GM23338 (cell line): ENCODE measurements at regions not wholly inside any gene's neighbourhood (a gene's known extent, or its start where the extent isn't known, plus 50 kb on each side); places are given as distances from the start of the nearest gene placed in this dataset.

ENCODE experiments used
- ATAC-seq: fragments of 200-7000 bp; cut with Tn5 transposase; 3 replicates; pipeline ENCODE4 v1.9.1; 2020
- DNase-seq: peaks from one replicate; pipeline ENCODE4 v3.0.0-alpha.2; 2015; ENCODE audit warnings: low spot score
- H2AFZ ChIP-seq: fragments of 200-600 bp; sonication (generic); 2 replicates; pipeline ENCODE4 v1.8.0; 2016; ENCODE audit warnings: antibody characterized with exemption, mild to moderate bottlenecking, moderate library complexity
- H3F3A ChIP-seq: fragments of 200-600 bp; sonication (generic); replicated peaks from 2 replicates; pipeline ENCODE4 v1.8.0; 2017; ENCODE audit warnings: antibody characterized with exemption, mixed run types, low read depth
- H3K27ac ChIP-seq: fragments of 200-600 bp; sonication (generic); 2 replicates; pipeline ENCODE4 v1.6.1; 2016; ENCODE audit warnings: low read depth
- H3K27me3 ChIP-seq: fragments of 200-600 bp; sonication (generic); 2 replicates; pipeline ENCODE4 v1.8.0; 2016; ENCODE audit warnings: mild to moderate bottlenecking, mixed run types, moderate library complexity; ENCODE audit not compliant: insufficient read depth
- H3K36me3 ChIP-seq: fragments of 200-600 bp; sonication (generic); 2 replicates; pipeline ENCODE4 v1.8.0; 2016; ENCODE audit warnings: mild to moderate bottlenecking; ENCODE audit not compliant: insufficient read depth
- H3K4me1 ChIP-seq: fragments of 200-600 bp; sonication (generic); 2 replicates; pipeline ENCODE4 v1.8.0; 2016; ENCODE audit warnings: mild to moderate bottlenecking, moderate library complexity; ENCODE audit not compliant: insufficient read depth
- H3K4me2 ChIP-seq: fragments of 200-600 bp; sonication (generic); 2 replicates; pipeline ENCODE4 v1.7.1; 2017; ENCODE audit warnings: mixed run types
- H3K4me3 ChIP-seq: fragments of 200-600 bp; sonication (generic); 2 replicates; pipeline ENCODE4 v1.6.1; 2016; ENCODE audit warnings: mixed run types
- H3K79me2 ChIP-seq: fragments of 200-600 bp; sonication (generic); replicated peaks from 2 replicates; pipeline ENCODE4 v1.8.0; 2017; ENCODE audit warnings: mild to moderate bottlenecking; ENCODE audit not compliant: insufficient read depth
- H3K9me2 ChIP-seq: fragments of 200-600 bp; sonication (generic); 2 replicates; pipeline ENCODE4 v1.8.0; 2017; ENCODE audit not compliant: insufficient read depth
- H4K20me1 ChIP-seq: fragments of 200-600 bp; sonication (generic); replicated peaks from 2 replicates; pipeline ENCODE4 v1.8.0; 2017; ENCODE audit warnings: mild to moderate bottlenecking; ENCODE audit not compliant: insufficient read depth
- H3K27ac Mint-ChIP-seq: 2 replicates; pipeline ENCODE4 v1.8.0; 2020; ENCODE audit warnings: inconsistent platforms, mild to moderate bottlenecking, moderate library complexity, mixed read lengths
- H3K27me3 Mint-ChIP-seq: 3 replicates; pipeline ENCODE4 v1.8.0; 2022; ENCODE audit warnings: low read depth, mild to moderate bottlenecking, moderate library complexity, mixed read lengths, inconsistent platforms; ENCODE audit not compliant: insufficient read depth, poor library complexity
- H3K36me3 Mint-ChIP-seq: 3 replicates; pipeline ENCODE4 v1.8.0; 2021; ENCODE audit warnings: low read depth, mild to moderate bottlenecking, inconsistent platforms, moderate library complexity, mixed read lengths
- H3K4me1 Mint-ChIP-seq: 3 replicates; pipeline ENCODE4 v1.8.0; 2020; ENCODE audit warnings: mild to moderate bottlenecking, inconsistent platforms, mixed read lengths
- H3K4me3 Mint-ChIP-seq: 3 replicates; pipeline ENCODE4 v1.8.0; 2021; ENCODE audit warnings: moderate library complexity, mild to moderate bottlenecking, inconsistent platforms, mixed read lengths
- H3K9me3 Mint-ChIP-seq: 3 replicates; pipeline ENCODE4 v1.8.0; 2020; ENCODE audit warnings: moderate library complexity, mild to moderate bottlenecking, inconsistent platforms, mixed read lengths
- CREB1 ChIP-seq: fragments of 250-450 bp; sonication (Bioruptor Pico); IDR thresholded peaks from 2 replicates; pipeline ENCODE4 v1.5.0; 2020; ENCODE audit warnings: low read depth, mild to moderate bottlenecking, moderate library complexity
- EZH2 ChIP-seq: fragments of 200-600 bp; sonication (generic); IDR thresholded peaks from one replicate; pipeline ENCODE4 v1.8.0; 2017; ENCODE audit warnings: antibody characterized with exemption, mild to moderate bottlenecking, low read depth; ENCODE audit not compliant: unreplicated experiment
- EZH2phosphoT487 ChIP-seq: fragments of 200-600 bp; sonication (generic); IDR thresholded peaks from one replicate; pipeline ENCODE4 v1.8.1; 2018; ENCODE audit warnings: antibody characterized with exemption; ENCODE audit not compliant: unreplicated experiment
- JUNB ChIP-seq: IDR thresholded peaks from one replicate; pipeline ENCODE4 v1.6.1; 2016; ENCODE audit warnings: antibody characterized with exemption; ENCODE audit not compliant: unreplicated experiment
- POLR2AphosphoS5 ChIP-seq: IDR thresholded peaks from 2 replicates; pipeline ENCODE4 v1.6.1; 2016; ENCODE audit warnings: antibody characterized with exemption, low read depth
- STAT1 ChIP-seq: IDR thresholded peaks from one replicate; pipeline ENCODE4 v1.6.1; 2016; ENCODE audit warnings: antibody characterized with exemption; ENCODE audit not compliant: unreplicated experiment
- ZNF114 ChIP-seq: fragments of 250-450 bp; sonication (Bioruptor Pico); IDR thresholded peaks from 2 replicates; pipeline ENCODE4 v1.5.0; 2020; ENCODE audit warnings: mild to moderate bottlenecking, moderate library complexity
- ZNF462 ChIP-seq: fragments of 250-450 bp; sonication (Bioruptor Pico); IDR thresholded peaks from 2 replicates; pipeline ENCODE4 v1.5.0; 2020; ENCODE audit warnings: mild to moderate bottlenecking, moderate library complexity
- TF ChIP-seq, protein P1 (sequence below), 2 experiments: fragments of 200-600 bp in 1 of 2; sonication (generic) in 1 of 2; conservative IDR thresholded peaks; 2 replicates each; pipeline versions ENCODE4 v1.5.1 to v1.6.1; 2016 to 2017; ENCODE audit warnings: antibody characterized with exemption in 2 of 2, low read depth in 2 of 2, mild to moderate bottlenecking in 2 of 2, moderate library complexity in 1 of 2

DNA sequence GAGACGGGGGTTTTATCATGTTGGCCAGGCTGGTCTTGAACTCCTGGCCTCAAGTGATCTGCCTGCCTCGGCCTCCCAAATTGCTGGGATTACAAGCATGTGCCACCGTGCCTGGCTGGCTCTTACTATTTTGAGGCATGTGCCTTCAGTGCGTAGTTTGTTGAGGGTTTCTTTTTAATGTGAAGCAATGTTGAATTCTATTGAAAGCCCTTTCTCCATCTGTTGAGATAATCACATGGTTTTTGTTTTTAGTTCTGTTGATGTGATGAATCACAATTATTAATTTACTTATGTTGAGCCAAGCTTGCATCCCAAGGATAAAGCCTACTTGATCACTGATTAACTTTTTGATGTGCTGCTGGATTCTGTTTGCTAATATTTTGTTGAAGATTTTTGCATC lies 290.9 kb downstream of the KCNRG start (continued):
- TF ChIP-seq, protein P1, sequence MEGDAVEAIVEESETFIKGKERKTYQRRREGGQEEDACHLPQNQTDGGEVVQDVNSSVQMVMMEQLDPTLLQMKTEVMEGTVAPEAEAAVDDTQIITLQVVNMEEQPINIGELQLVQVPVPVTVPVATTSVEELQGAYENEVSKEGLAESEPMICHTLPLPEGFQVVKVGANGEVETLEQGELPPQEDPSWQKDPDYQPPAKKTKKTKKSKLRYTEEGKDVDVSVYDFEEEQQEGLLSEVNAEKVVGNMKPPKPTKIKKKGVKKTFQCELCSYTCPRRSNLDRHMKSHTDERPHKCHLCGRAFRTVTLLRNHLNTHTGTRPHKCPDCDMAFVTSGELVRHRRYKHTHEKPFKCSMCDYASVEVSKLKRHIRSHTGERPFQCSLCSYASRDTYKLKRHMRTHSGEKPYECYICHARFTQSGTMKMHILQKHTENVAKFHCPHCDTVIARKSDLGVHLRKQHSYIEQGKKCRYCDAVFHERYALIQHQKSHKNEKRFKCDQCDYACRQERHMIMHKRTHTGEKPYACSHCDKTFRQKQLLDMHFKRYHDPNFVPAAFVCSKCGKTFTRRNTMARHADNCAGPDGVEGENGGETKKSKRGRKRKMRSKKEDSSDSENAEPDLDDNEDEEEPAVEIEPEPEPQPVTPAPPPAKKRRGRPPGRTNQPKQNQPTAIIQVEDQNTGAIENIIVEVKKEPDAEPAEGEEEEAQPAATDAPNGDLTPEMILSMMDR (conservative IDR thresholded peaks at IDR 0.05; ENCODE audit: low read depth in 2 of 2): no peak
- TF ChIP-seq ZNF114 (CRISPR knock-in tag) (no peak), JUNB (no peak), POLR2AphosphoS5 (no peak), EZH2phosphoT487 (no peak), CREB1 (no peak)

DNA sequence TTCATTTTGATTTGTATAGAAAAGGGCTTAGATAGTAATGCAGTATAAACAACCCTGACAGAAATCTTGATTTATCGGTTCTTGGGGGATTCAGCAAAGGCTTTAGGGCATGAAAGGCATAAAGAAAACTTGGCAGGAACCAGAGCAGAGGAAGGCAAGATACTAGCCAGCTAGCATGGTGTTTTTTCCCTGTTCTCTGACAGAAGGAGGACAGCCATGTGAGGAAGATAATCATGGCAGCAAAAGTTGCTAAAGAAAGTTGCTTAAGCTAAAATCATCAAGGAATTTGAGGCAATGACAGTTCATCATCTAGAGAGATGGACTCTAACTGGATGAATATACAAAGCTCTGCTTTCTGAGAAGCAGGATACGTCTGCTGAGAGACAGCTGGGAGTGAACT lies 294.1 kb downstream of the KCNRG start:
- Histone ChIP-seq H3K79me2 (no peaks in the 10 kb centered on the region), H3K4me2 (no peak overlapping the region), H3K4me3 (no peak overlapping the region), H3K9me2 (peaks cover 6% of the 10 kb centered on the region; the same call in 1 of the 2 replicates), H3K27ac (no peak overlapping the region), H3K4me1 (peaks cover 6% of the 10 kb centered on the region), H3K27me3 (no peaks in the 10 kb centered on the region; the same call in 1 of the 2 replicates), H4K20me1 (no peaks in the 10 kb centered on the region; the same call in 1 of the 2 replicates), H3K36me3 (no peaks in the 10 kb centered on the region), H3F3A (no peaks in the 10 kb centered on the region), H2AFZ (no peak overlapping the region)
- no peaks in the 10 kb centered on the region for H3K9me3 Mint-ChIP-seq
- no peak for ATAC-seq
- no peak overlapping the region for H3K4me3 Mint-ChIP-seq
- H3K4me1 Mint-ChIP-seq: peaks cover 3% of the 10 kb centered on the region; the same call in 2 of the 3 replicates
- no peak overlapping the region; the same call in 1 of the 2 replicates for H3K27ac Mint-ChIP-seq
- DNase-seq: no peak
- TF ChIP-seq CREB1: no peak
- no peak for TF ChIP-seq EZH2phosphoT487
- TF ChIP-seq ZNF114 (CRISPR knock-in tag): no peak
- no peak for TF ChIP-seq EZH2
- TF ChIP-seq, protein P1 (conservative IDR thresholded peaks at IDR 0.05; ENCODE audit: low read depth in 2 of 2): no peak
- TF ChIP-seq POLR2AphosphoS5: no peak
- no peak for TF ChIP-seq JUNB
- no peak for TF ChIP-seq STAT1
- no peak for TF ChIP-seq ZNF462 (CRISPR knock-in tag)
- no peaks in the 10 kb centered on the region for H3K27me3 Mint-ChIP-seq
- peaks cover 3% of the 10 kb centered on the region; the same call in 2 of the 3 replicates for H3K36me3 Mint-ChIP-seq
